Colonic mucosa (tissue), 4 donors: ENCODE measurements at regions not wholly inside any gene's neighbourhood (a gene's known extent, or its start where the extent isn't known, plus 50 kb on each side); places are given as distances from the start of the nearest gene placed in this dataset.
"Not testable (repeated sequence)": the region's sequence is repeated elsewhere in the genome, so short reads cannot be mapped to it uniquely, and the experiment has no call there.

Source experiments
- DNase-seq: peaks from one replicate; pipeline ENCODE4 v3.0.0-alpha.2; 2020
- H3K27ac ChIP-seq: fragments of 200-600 bp; one replicate; pipeline ENCODE4 v1.8.0; 2021
- H3K27me3 ChIP-seq: fragments of 200-600 bp; one replicate; pipeline ENCODE4 v1.8.0; 2021
- H3K36me3 ChIP-seq: fragments of 200-600 bp; one replicate; pipeline ENCODE4 v1.8.0; 2021
- H3K4me1 ChIP-seq: fragments of 200-600 bp; one replicate; pipeline ENCODE4 v1.8.0; 2021; ENCODE audit warnings: mild to moderate bottlenecking
- H3K4me3 ChIP-seq: fragments of 200-600 bp; one replicate; pipeline ENCODE4 v1.8.0; 2021
- H3K9ac ChIP-seq, 2 donors: one replicate each; pipeline ENCODE4 v1.7.0; 2013; ENCODE audit warnings: control low read depth in 2 of 2, low read depth in 2 of 2, low read length in 2 of 2
- H3K9me3 ChIP-seq: fragments of 200-600 bp; one replicate; pipeline ENCODE4 v1.8.0; 2021
- CTCF ChIP-seq: fragments of 200-600 bp; IDR thresholded peaks from one replicate; pipeline ENCODE4 v1.8.0; 2022; ENCODE audit warnings: antibody characterized with exemption, mild to moderate bottlenecking
- intact Hi-C: fragments of 100-400 bp; cut with DNase I; formaldehyde crosslinking; loops from one replicate; pipeline ENCODE4 v1.14.1; 2022
- donor health status: healthy.
- donor health status: DM: no; HTN: no; CAD: no.
- donor health status: DM: no; HTN: no; CAD: no.

GRCh38 chr12:131634037-131634436 lies 76.9 kb upstream of the SFSWAP start:
- TF ChIP-seq CTCF = no peak
- Histone ChIP-seq H3K4me3 (no peak overlapping the region), H3K9ac (no peak overlapping the region), H3K36me3 (no peaks in the 10 kb centered on the region), H3K4me1 (no peaks in the 10 kb centered on the region), H3K27me3 (no peaks in the 10 kb centered on the region), H3K27ac (no peak overlapping the region), H3K9me3 (no peaks in the 10 kb centered on the region)
- intact Hi-C loops = no loop called here
- no peak for DNase-seq

GRCh38 chr12:131635012-131635411 lies 75.9 kb upstream of the SFSWAP start:
- H3K9ac ChIP-seq, H3K27me3 ChIP-seq, H3K36me3 ChIP-seq, H3K9me3 ChIP-seq, H3K27ac ChIP-seq, intact Hi-C loops, DNase-seq, H3K4me3 ChIP-seq, H3K4me1 ChIP-seq: not testable (repeated sequence)

- Histone ChIP-seq H3K9ac (no peak overlapping the region), H3K4me3 (no peak overlapping the region), H3K27ac (no peak overlapping the region), H3K27me3 (no peaks in the 10 kb centered on the region), H3K4me1 (no peaks in the 10 kb centered on the region), H3K36me3 (no peaks in the 10 kb centered on the region), H3K9me3 (no peaks in the 10 kb centered on the region)
- TF ChIP-seq CTCF = no peak
- intact Hi-C loops = no loop called here
- no peak for DNase-seq
Measured at GRCh38 chr12:131635491-131636122, 75.3 kb upstream of the SFSWAP start.

- H3K4me3 ChIP-seq = no peak overlapping the region
- H3K27ac ChIP-seq = no peak overlapping the region
- H3K9ac ChIP-seq = no peak overlapping the region
- H3K9me3 ChIP-seq = no peaks in the 10 kb centered on the region
- intact Hi-C loops = no loop called here
- H3K27me3 ChIP-seq = no peaks in the 10 kb centered on the region
- H3K4me1 ChIP-seq = no peaks in the 10 kb centered on the region
- H3K36me3 ChIP-seq = no peaks in the 10 kb centered on the region
- no peak for TF ChIP-seq CTCF
- no peak for DNase-seq
Measured at GRCh38 chr12:131636266-131636665, 74.6 kb upstream of the SFSWAP start.

GRCh38 chr12:131636940-131637750 lies 73.7 kb upstream of the SFSWAP start:
- no peak for TF ChIP-seq CTCF
- no peaks in the 10 kb centered on the region for H3K9me3 ChIP-seq
- H3K9ac ChIP-seq = no peak overlapping the region
- no peaks in the 10 kb centered on the region for H3K4me1 ChIP-seq
- DNase-seq = no peak
- H3K4me3 ChIP-seq = no peak overlapping the region
- no peaks in the 10 kb centered on the region for H3K27me3 ChIP-seq
- H3K36me3 ChIP-seq = no peaks in the 10 kb centered on the region
- intact Hi-C loops = no loop called here
- H3K27ac ChIP-seq = no peak overlapping the region

GRCh38 chr12:131637986-131638385 lies 72.9 kb upstream of the SFSWAP start:
- H3K4me1 ChIP-seq = no peaks in the 10 kb centered on the region
- no peaks in the 10 kb centered on the region for H3K36me3 ChIP-seq
- no peak overlapping the region for H3K9ac ChIP-seq
- no peak for TF ChIP-seq CTCF
- no peak overlapping the region for H3K4me3 ChIP-seq
- intact Hi-C loops = no loop called here
- no peak for DNase-seq
- no peaks in the 10 kb centered on the region for H3K27me3 ChIP-seq
- H3K9me3 ChIP-seq = no peaks in the 10 kb centered on the region
- no peak overlapping the region for H3K27ac ChIP-seq
